T-helper 1 cell treated with Interleukin-12 subunit alpha and Interleukin-12 subunit beta and Interleukin-4 antibody, amounts not matched to agents 30 μg/mL and 1 μg/mL, for 36 hours (primary cell): ENCODE measurements at regions not wholly inside any gene's neighbourhood (a gene's known extent, or its start where the extent isn't known, plus 50 kb on each side); places are given as distances from the start of the nearest gene placed in this dataset.

Experiments used
- H3K27ac Mint-ChIP-seq: one replicate; pipeline ENCODE4 v1.8.0; 2021; ENCODE audit warnings: mild to moderate bottlenecking, mixed read lengths
- H3K27me3 Mint-ChIP-seq: one replicate; pipeline ENCODE4 v1.8.0; 2021; ENCODE audit warnings: low read depth, mixed read lengths
- H3K36me3 Mint-ChIP-seq: one replicate; pipeline ENCODE4 v1.8.0; 2021; ENCODE audit warnings: low read depth, mixed read lengths
- H3K4me1 Mint-ChIP-seq: one replicate; pipeline ENCODE4 v1.8.0; 2021; ENCODE audit warnings: low read depth, mixed read lengths
- H3K4me3 Mint-ChIP-seq: one replicate; pipeline ENCODE4 v1.8.0; 2021; ENCODE audit warnings: mild to moderate bottlenecking, moderate library complexity, mixed read lengths
- H3K9me3 Mint-ChIP-seq: one replicate; pipeline ENCODE4 v1.8.0; 2021; ENCODE audit warnings: mixed read lengths

DNA sequence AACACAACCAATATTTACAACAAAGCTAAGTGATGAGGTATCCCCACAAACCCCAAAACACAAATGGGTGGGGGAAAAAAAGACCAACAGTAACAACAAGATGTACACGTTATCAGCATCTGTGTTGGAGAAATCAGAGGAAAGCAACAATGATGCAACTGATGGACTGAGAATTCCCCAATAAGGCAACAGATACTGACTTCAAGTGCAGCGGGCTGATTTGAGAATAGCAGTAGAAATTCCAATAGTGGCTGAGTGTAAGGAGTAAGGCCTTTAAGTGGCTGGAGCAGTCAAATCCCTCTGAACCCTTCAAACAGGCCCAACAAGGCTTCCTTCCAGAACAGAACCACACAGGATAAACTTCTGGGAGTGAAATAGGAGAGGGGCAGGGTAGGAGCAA lies 97.6 kb downstream of the TM2D1 start:
- no peaks in the 10 kb centered on the region for H3K36me3 Mint-ChIP-seq
- H3K4me3 Mint-ChIP-seq, result no peak overlapping the region
- no peaks in the 10 kb centered on the region for H3K9me3 Mint-ChIP-seq
- no peaks in the 10 kb centered on the region for H3K4me1 Mint-ChIP-seq
- peaks cover 10% of the 10 kb centered on the region for H3K27me3 Mint-ChIP-seq
- no peak overlapping the region for H3K27ac Mint-ChIP-seq

DNA sequence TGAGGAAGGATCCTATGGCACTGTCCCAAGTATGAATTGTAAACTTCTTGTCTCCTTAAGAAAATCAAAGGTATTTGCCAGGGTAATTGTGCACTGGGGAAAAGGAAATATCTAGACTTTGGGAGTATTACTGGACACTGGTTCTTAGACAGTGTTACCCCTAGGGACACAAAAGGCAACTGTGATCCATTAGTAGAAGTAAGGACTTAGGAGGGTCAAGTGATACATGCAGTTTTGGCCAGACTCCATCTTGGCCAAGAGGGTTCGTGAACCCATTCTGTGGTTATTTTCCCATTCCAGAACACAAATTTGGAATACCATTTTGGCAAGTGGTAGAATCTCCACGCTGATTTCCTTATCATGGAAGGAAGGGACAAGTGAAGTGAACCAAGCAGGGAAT lies 98.1 kb downstream of the TM2D1 start:
- Mint-ChIP-seq H3K4me1 (no peaks in the 10 kb centered on the region), H3K27ac (no peak overlapping the region), H3K4me3 (no peak overlapping the region), H3K9me3 (no peaks in the 10 kb centered on the region), H3K27me3 (peaks cover 10% of the 10 kb centered on the region), H3K36me3 (no peaks in the 10 kb centered on the region)

DNA sequence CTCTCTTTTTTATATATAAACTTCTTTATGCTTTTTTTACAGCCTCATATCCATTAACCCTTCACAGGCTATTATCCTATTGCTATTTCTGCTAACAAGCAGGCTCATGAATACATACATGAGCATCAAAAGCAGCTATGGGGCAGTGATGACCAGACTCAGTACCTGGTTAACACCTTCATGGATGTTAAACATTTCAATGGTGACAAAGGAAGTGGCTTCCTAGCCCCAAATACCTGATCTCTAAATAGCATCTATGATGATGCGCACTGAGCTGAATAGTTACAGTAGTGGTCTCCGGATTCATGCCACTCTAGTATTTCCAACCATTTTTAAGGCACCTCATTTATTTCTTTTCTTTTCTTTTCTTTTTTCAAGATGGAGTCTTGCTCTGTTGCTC lies 101.1 kb downstream of the TM2D1 start:
- H3K27me3 Mint-ChIP-seq, result peaks cover 14% of the 10 kb centered on the region
- H3K4me1 Mint-ChIP-seq, result no peaks in the 10 kb centered on the region
- no peak overlapping the region for H3K27ac Mint-ChIP-seq
- no peak overlapping the region for H3K4me3 Mint-ChIP-seq
- H3K36me3 Mint-ChIP-seq, result no peaks in the 10 kb centered on the region
- no peaks in the 10 kb centered on the region for H3K9me3 Mint-ChIP-seq

DNA sequence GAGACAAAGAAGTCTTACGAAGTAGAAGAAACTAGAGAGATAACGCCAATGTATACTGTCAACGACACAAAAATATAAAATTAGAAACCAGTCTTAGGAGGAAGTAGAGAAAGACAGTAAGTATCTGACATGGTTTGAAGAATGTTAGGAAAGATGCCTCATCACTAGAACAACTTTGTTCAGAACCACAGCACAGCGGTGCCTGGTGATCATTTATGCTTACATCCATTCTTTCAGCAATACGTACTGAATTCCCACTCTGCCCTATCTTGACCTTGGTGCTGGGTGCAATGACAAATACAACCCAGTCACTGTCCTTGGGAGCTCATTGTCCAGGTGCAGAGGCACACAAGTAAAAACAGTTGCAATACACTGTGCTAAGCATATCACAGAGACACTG lies 104.4 kb downstream of the TM2D1 start:
- Mint-ChIP-seq H3K4me1 (no peaks in the 10 kb centered on the region), H3K36me3 (no peaks in the 10 kb centered on the region), H3K27me3 (peaks cover 7% of the 10 kb centered on the region), H3K4me3 (no peak overlapping the region), H3K9me3 (no peaks in the 10 kb centered on the region), H3K27ac (no peak overlapping the region)

DNA sequence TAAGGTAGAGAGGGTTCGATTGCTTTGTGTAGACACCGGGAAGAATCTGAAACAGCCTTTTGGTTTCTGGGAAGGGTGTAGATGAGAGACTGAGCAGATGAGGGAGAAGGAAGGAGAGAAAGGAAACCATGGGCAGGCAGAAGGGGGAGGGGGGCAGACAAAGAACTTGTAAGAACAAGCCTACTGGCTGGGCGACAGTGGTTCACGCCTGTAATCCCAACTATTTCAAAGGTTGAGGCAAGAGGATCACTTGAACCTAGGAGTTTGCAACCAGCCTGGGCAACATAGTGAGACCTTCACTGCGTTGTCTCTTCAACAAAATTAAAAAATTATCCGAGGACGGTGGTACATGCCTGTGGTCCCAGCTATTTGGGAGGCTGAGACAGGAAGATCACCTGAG lies 106.2 kb downstream of the TM2D1 start:
- Mint-ChIP-seq H3K4me3 (no peak overlapping the region), H3K9me3 (no peaks in the 10 kb centered on the region), H3K4me1 (no peaks in the 10 kb centered on the region), H3K36me3 (no peaks in the 10 kb centered on the region), H3K27me3 (peaks cover 7% of the 10 kb centered on the region), H3K27ac (no peak overlapping the region)

DNA sequence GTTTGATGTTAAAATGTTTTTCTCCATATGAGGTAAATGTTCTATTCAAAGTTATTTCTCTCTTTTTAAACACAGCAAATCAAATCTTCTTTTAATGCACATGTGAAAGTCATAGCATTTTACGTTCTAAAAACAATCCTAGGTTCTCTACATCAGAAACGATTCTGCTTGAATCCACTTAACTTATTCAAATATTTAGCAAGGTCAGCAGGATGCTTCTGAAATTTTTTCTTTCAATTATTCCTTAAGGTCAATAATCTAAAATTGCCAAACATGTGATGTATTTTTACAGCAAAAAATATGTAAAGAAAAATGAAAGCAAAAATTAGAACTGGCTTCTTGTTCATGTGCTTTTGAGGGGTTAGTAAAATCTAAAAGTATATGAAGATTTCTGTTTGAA lies 106.7 kb downstream of the TM2D1 start:
- no peaks in the 10 kb centered on the region for H3K9me3 Mint-ChIP-seq
- no peaks in the 10 kb centered on the region for H3K4me1 Mint-ChIP-seq
- H3K27ac Mint-ChIP-seq, result no peak overlapping the region
- no peaks in the 10 kb centered on the region for H3K36me3 Mint-ChIP-seq
- no peak overlapping the region for H3K4me3 Mint-ChIP-seq
- H3K27me3 Mint-ChIP-seq, result peaks cover 7% of the 10 kb centered on the region

DNA sequence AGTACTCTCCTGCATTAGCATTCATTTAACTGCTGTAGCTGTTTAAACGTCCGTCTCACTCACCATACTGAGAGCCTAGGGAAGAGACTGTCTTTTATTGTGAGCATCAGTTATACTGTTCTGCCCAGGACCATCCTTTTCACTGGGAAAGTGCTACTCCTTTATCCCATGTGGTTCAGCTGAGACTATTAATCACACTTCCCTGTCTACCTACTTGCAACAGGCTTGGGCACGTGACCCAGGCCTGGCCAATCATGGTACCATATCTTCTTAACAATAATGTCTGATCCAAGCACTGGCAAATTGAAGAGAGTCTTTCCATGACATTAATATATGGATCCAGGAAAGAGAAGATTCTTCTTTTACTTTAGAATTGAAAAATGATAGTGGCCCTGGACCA lies 108.1 kb downstream of the TM2D1 start:
- Mint-ChIP-seq H3K27me3 (peaks cover 7% of the 10 kb centered on the region), H3K4me1 (no peaks in the 10 kb centered on the region), H3K27ac (no peak overlapping the region), H3K4me3 (no peak overlapping the region), H3K36me3 (no peaks in the 10 kb centered on the region), H3K9me3 (no peaks in the 10 kb centered on the region)

DNA sequence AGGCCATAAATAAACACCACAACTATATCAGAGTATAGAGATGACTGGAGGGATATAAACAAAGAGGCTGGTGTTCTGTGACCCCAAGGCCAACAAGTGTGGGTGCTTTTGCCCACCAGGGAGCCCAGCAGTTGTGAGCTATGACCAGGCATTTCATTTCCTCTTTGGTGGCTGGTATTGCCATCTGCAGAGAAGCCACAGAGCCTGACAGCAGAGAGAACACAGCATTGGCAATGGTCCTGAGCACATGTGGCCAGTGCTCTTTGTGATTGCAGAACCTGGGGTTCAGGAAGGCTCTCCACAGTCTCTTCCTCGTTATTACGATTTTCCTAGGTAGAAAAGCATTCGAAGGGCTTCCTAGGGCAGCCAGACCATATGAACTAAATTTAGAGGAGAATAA lies 112.3 kb downstream of the TM2D1 start:
- H3K36me3 Mint-ChIP-seq, result no peaks in the 10 kb centered on the region
- no peaks in the 10 kb centered on the region for H3K4me1 Mint-ChIP-seq
- H3K9me3 Mint-ChIP-seq, result no peaks in the 10 kb centered on the region
- no peak overlapping the region for H3K27ac Mint-ChIP-seq
- no peaks in the 10 kb centered on the region for H3K27me3 Mint-ChIP-seq
- H3K4me3 Mint-ChIP-seq, result no peak overlapping the region

DNA sequence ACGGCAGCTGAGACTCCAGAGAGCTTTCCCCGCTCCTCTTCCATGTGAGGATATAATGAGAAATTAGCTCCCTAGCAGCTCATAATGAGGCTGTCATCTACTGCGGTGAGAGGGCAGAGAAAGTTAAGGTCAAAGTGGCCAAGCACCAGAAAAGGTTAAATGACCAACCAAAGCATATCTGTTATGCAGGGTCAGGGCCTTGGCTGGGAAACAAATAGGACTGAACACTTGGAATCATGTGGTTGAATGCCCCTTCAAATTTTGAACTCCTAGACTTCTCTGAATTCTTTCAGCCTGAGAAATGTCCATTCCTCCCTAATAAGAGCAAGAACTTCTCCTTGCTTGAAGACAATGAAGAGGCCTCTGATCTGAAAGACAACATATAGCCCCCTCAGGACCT lies 115.9 kb downstream of the TM2D1 start:
- H3K27ac Mint-ChIP-seq, result no peak overlapping the region
- no peak overlapping the region for H3K4me3 Mint-ChIP-seq
- H3K9me3 Mint-ChIP-seq, result no peaks in the 10 kb centered on the region
- H3K36me3 Mint-ChIP-seq, result no peaks in the 10 kb centered on the region
- no peaks in the 10 kb centered on the region for H3K4me1 Mint-ChIP-seq
- peaks cover 4% of the 10 kb centered on the region for H3K27me3 Mint-ChIP-seq

DNA sequence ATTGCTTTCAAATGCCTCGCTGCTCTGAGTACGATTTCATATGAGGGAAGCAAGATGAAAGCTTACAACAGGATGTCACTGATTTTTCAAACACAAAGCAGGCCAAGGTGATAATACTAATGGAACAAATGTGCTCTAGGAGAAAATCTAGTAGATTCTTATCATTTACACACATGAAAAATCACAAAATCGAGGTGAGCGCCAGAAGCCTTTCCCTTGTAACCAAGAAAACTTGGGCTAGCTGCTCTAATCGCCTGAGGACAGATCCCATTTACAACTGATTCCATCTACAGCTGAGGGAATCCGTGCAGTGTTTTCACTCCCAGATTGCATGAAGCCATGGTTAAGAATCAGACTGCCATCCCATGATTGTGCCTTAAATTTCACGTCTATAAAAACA lies 117.5 kb downstream of the TM2D1 start:
- Mint-ChIP-seq H3K27ac (no peak overlapping the region), H3K27me3 (peaks cover 4% of the 10 kb centered on the region), H3K4me1 (no peaks in the 10 kb centered on the region), H3K36me3 (no peaks in the 10 kb centered on the region), H3K9me3 (no peaks in the 10 kb centered on the region), H3K4me3 (no peak overlapping the region)

DNA sequence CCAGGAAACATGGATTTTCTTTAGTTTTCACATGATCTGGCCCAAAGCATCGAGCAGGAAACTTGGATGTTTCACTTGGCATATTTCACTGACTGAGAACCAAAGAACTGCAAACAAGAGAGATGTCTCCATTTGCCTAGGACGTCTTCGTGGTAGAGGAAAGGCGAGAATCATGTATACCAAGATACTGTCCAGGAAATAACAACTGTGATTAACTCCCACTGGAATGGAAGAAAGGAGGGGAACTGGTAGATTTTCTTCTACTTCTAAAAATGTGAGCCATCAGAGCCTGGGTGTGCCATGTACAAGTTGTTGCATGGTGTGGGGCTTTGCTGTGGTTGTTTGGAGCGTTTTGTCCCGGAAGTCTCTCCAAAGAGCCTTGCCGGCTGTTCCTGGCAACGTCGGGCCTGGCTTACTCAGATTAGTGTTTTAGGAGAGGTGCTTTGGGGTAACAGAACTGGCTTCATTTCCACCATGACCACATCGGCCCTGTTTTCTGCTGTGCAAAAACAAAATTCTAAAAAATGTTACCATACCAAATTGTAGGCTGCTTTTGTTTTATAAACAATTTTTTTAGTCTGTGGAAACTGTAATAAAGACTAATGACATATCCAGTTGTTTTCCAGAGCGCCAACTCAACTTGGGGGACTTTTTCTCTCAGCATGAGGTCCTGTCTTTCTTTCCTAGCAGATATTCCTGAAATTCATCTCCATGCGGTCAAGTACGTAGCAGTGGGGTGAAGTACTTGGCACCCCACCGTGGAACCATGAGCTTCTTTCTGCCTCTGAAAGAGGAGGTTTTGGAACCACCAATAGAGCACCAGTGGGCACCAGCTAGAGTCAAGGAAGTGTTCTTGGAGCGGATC lies 118.3 kb downstream of the TM2D1 start:
- H3K4me1 Mint-ChIP-seq, result no peaks in the 10 kb centered on the region
- no peak overlapping the region for H3K27ac Mint-ChIP-seq
- H3K4me3 Mint-ChIP-seq, result no peak overlapping the region
- peaks cover 4% of the 10 kb centered on the region for H3K27me3 Mint-ChIP-seq
- H3K36me3 Mint-ChIP-seq, result no peaks in the 10 kb centered on the region
- H3K9me3 Mint-ChIP-seq, result no peaks in the 10 kb centered on the region

DNA sequence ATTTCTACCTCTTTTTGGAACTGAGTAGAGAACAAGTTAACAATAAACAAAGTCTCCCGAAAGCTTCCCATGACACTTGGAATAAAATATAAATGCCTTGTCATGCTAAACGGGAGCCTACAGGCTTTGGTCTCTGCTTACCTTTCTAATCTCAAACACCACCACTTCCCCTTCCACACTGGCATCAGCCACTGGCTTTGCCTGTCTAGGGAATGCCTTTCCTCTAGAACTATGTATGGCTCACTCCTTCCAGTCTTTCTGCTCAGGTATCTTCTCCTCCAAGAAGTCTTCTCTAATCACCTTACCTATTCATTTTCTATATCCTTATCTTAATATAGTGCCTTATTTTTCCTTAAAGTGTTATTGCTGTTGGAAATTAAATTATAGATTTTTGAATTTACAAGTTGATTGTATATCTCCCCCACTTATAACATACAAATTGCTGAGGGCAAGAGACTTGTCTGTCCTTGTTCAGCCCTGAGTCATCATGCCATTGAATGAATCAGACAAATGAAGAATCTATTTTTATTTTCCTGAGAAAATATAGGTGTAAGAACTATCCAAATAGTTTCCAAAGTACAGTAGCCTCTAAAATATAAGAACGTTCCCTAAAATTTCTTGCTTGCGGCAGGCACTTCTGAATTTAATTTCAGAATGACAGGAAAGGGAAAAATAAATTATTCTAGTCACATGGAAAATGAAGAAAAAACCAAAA lies 119.2 kb downstream of the TM2D1 start:
- Mint-ChIP-seq H3K27ac (no peak overlapping the region), H3K4me3 (no peak overlapping the region), H3K36me3 (no peaks in the 10 kb centered on the region), H3K9me3 (no peaks in the 10 kb centered on the region), H3K4me1 (no peaks in the 10 kb centered on the region), H3K27me3 (peaks cover 4% of the 10 kb centered on the region)

DNA sequence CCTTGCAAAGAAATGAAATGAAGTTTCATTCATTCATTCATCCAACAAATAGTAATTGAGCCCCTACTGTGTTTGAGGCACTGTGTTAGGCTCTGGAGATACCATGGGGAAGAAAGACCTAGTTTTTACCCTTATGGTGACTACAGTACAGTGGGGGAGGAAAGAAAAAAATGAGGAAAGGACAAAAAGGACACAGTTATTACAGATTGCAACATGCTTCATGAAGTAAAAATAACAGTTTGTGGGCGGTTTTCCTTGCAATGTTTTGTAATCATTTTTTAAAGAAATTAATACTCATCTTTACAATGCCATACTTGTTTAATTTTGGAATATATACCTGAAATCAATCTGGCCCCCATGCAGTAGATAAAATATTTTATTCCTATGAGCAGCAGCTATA lies 120.3 kb downstream of the TM2D1 start:
- Mint-ChIP-seq H3K27me3 (peaks cover 9% of the 10 kb centered on the region), H3K27ac (no peak overlapping the region), H3K4me3 (no peak overlapping the region), H3K4me1 (no peaks in the 10 kb centered on the region), H3K9me3 (no peaks in the 10 kb centered on the region), H3K36me3 (no peaks in the 10 kb centered on the region)

DNA sequence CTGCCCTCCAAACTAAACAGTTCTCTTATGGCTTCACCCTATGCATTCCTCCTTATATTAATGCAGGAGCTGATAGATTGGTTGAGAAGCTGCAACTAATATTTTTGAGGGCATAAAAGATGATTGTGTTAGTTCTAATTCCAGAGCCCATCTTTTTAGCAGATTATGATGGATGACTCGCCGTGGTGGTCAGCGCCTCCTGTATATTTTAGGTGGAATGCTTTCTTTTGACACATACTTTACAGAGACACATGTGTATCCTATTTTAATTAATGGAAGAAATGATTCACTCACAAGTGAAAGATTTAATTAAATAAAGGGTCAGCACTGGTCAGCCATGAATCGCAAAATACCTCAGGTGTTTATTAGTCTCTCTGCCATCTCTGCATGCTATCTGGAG lies 120.7 kb downstream of the TM2D1 start:
- H3K4me3 Mint-ChIP-seq, result no peak overlapping the region
- no peaks in the 10 kb centered on the region for H3K4me1 Mint-ChIP-seq
- H3K27me3 Mint-ChIP-seq, result peaks cover 9% of the 10 kb centered on the region
- H3K27ac Mint-ChIP-seq, result no peak overlapping the region
- no peaks in the 10 kb centered on the region for H3K9me3 Mint-ChIP-seq
- H3K36me3 Mint-ChIP-seq, result no peaks in the 10 kb centered on the region

DNA sequence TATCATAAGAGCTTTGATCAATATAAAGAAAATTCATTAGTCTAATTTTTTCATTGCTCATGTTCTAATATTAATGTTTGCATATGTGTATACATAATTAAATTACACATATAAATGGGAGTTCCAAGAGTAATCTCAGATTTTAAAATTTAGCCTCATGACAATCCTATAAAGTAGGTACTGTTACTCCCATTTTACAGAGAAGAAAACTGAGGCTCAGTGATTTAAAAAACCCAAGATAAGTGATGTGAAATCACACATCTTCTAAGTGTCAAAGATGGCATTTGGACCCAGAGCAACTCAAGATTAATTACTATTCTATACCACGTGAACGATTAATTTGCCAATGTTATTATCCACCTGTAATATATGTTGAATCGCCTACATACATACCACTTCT lies 122.3 kb downstream of the TM2D1 start:
- Mint-ChIP-seq H3K27me3 (peaks cover 14% of the 10 kb centered on the region), H3K9me3 (no peaks in the 10 kb centered on the region), H3K4me3 (no peak overlapping the region), H3K36me3 (no peaks in the 10 kb centered on the region), H3K4me1 (no peaks in the 10 kb centered on the region), H3K27ac (no peak overlapping the region)
